PFSK-1 (cell line): ENCODE measurements at regions not wholly inside any gene's neighbourhood (a gene's known extent, or its start where the extent isn't known, plus 50 kb on each side); places are given as distances from the start of the nearest gene placed in this dataset.

Experiments used
- FOXP2 ChIP-seq: optimal IDR thresholded peaks from 2 replicates; pipeline ENCODE3; 2011; ENCODE audit warnings: borderline replicate concordance, control low read depth, inconsistent platforms; ENCODE audit not compliant: insufficient read depth; ENCODE audit errors: extremely low read length, extremely low read depth
- POLR2AphosphoS5 ChIP-seq: IDR thresholded peaks from 2 replicates; pipeline ENCODE4 v1.6.1; 2012; ENCODE audit warnings: low read depth, mild to moderate bottlenecking, control low read depth, low read length, moderate library complexity
- SIN3A ChIP-seq: IDR thresholded peaks from 2 replicates; pipeline ENCODE4 v1.6.1; 2012; ENCODE audit warnings: mild to moderate bottlenecking, low read length, moderate library complexity, borderline replicate concordance; ENCODE audit not compliant: insufficient read depth
- TAF1 ChIP-seq: IDR thresholded peaks from 2 replicates; pipeline ENCODE4 v1.6.1; 2012; ENCODE audit warnings: low read length, control low read depth, borderline replicate concordance; ENCODE audit not compliant: insufficient read depth
- TF ChIP-seq, protein P1 (sequence below), 2 experiments: IDR thresholded peaks; 2 replicates each; pipeline versions ENCODE4 v1.6.1 to v1.8.0; 2011 to 2012; ENCODE audit warnings: low read depth in 2 of 2, low read length in 2 of 2, control low read depth in 1 of 2, inconsistent platforms in 1 of 2, mild to moderate bottlenecking in 1 of 2, moderate library complexity in 1 of 2; ENCODE audit not compliant: insufficient read depth in 1 of 2

DNA sequence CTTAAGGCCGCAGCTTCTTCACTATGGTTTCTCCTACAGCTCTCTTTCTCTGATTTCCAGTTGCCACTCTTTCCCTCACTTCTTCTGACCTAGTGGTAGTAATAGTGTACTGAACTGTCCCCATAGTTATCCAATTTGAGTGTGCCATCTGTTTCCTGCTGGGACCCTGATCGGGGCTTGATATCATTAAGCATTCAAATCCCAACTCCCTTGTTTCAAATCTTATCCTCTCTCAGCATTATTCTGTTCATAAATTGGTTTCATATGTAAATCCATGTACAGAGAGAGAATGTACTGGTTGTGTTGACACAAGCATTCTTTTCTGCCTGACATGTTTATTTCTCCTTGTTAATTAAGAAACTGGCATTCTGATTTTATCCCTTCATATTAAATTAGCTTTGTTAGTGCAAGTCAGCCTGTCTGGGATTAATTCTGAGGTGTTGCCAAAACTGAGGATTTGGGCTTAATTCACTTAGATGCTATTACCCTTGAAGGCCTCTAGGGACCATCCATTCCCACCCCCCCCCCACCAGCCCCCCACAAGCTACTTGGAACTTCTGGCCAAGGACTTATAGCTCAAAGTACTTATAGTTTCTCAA is 84.6 kb upstream of the PROKR2 start:
- TF ChIP-seq FOXP2 (no peak), SIN3A (no peak), POLR2AphosphoS5 (no peak), TAF1 (no peak)
- TF ChIP-seq, protein P1, sequence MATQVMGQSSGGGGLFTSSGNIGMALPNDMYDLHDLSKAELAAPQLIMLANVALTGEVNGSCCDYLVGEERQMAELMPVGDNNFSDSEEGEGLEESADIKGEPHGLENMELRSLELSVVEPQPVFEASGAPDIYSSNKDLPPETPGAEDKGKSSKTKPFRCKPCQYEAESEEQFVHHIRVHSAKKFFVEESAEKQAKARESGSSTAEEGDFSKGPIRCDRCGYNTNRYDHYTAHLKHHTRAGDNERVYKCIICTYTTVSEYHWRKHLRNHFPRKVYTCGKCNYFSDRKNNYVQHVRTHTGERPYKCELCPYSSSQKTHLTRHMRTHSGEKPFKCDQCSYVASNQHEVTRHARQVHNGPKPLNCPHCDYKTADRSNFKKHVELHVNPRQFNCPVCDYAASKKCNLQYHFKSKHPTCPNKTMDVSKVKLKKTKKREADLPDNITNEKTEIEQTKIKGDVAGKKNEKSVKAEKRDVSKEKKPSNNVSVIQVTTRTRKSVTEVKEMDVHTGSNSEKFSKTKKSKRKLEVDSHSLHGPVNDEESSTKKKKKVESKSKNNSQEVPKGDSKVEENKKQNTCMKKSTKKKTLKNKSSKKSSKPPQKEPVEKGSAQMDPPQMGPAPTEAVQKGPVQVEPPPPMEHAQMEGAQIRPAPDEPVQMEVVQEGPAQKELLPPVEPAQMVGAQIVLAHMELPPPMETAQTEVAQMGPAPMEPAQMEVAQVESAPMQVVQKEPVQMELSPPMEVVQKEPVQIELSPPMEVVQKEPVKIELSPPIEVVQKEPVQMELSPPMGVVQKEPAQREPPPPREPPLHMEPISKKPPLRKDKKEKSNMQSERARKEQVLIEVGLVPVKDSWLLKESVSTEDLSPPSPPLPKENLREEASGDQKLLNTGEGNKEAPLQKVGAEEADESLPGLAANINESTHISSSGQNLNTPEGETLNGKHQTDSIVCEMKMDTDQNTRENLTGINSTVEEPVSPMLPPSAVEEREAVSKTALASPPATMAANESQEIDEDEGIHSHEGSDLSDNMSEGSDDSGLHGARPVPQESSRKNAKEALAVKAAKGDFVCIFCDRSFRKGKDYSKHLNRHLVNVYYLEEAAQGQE (IDR thresholded peaks at IDR 0.05; ENCODE audit: insufficient read depth in 1 of 2, low read depth in 2 of 2, low read length in 2 of 2) = no peak

DNA sequence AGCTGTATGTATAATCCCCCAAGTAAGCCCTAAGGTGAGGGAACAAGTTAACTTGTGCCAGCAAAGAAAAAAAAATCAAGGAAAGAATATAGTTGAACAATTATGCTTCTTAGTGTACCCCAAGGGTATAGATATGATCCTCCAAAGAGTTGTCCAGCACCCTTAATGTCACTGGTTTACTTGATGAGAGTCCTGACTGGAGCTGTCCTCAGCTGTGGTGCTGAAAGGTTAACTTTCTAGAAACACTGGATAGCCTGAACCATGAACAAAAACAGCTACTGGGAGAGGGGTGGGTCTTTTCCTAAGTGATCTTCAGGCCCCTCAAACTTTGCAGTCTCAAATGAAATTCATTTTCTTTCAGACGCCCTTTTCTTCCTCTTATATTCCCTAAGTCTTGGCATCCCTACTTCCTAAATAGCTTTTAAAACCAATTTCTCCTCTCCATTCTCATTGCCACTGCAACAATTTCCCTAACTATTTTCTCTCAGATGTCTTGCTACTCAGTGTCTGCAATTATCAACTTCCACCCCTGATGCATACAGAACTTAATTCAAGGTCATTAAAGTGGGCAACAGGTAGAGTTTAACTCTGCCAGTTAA is 83.5 kb upstream of the PROKR2 start:
- TF ChIP-seq SIN3A = no peak
- TF ChIP-seq, protein P1 (IDR thresholded peaks at IDR 0.05; ENCODE audit: insufficient read depth in 1 of 2, low read depth in 2 of 2, low read length in 2 of 2) = peak; percentile 87 to 98

DNA sequence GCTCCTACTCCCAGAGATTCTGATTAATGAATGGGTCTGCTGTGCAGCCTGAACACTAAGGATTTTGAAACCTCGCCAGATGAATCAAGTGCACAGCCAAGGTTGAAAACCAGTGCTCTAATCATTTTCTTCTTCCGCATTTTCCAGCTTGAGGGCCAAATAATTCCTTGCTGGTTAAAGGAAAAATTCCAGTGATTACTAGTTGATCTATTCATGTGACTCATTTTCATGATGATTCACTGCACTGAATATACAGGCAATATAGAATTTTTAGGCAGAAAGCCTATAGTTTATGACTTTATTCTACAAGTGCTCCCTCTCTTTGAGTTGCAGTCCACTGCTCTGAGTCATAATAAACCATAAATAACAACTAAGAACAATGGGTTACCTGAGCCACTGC is 80.6 kb upstream of the PROKR2 start:
- TF ChIP-seq FOXP2 (no peak), POLR2AphosphoS5 (no peak), TAF1 (no peak), SIN3A (no peak)
- TF ChIP-seq, protein P1 (IDR thresholded peaks at IDR 0.05; ENCODE audit: insufficient read depth in 1 of 2, low read depth in 2 of 2, low read length in 2 of 2) = no peak

DNA sequence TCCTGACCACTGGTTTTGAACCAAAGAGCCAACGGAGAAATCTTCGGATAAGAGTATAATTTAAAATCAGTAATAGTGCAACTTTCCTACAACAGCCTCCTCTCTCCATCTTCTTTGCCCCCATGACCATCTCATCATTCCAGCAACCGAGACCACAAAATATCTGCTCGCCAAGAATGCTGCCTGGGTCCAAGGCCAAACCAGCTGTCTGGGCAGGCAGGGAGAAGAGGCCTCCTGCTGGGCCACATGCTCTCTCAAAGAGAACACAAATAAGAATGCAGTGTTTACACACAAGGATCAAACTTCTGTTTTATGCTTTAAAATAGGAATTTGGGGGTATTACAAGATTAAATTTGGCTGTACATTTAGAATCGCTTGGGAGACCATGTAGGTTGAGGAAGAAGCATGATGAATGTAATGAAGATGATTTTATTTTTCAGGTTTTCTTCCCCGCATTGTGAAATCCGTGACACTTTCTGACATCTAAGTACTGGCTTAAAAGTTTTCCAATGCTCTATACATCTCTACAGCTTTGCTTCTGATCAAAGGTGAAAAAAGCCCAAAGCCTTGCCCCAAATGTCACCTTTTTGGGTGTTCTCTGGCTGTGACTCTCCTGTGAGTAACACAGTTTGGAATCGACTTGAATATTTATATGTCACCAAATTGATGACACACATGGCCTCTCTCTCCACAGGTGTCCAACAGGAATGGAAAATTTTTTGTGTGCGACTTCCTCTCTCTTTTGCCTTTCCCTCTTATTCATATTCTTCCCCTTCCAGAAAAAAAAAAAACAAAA is 79.4 kb upstream of the PROKR2 start:
- TF ChIP-seq FOXP2 (no peak), SIN3A (no peak), TAF1 (no peak), POLR2AphosphoS5 (no peak)
- TF ChIP-seq, protein P1 (IDR thresholded peaks at IDR 0.05; ENCODE audit: insufficient read depth in 1 of 2, low read depth in 2 of 2, low read length in 2 of 2) = no peak
